ENCODE measurements at regions not wholly inside any gene's neighbourhood (a gene's known extent, or its start where the extent isn't known, plus 50 kb on each side); places are given as distances from the start of the nearest gene placed in this dataset.

DNA sequence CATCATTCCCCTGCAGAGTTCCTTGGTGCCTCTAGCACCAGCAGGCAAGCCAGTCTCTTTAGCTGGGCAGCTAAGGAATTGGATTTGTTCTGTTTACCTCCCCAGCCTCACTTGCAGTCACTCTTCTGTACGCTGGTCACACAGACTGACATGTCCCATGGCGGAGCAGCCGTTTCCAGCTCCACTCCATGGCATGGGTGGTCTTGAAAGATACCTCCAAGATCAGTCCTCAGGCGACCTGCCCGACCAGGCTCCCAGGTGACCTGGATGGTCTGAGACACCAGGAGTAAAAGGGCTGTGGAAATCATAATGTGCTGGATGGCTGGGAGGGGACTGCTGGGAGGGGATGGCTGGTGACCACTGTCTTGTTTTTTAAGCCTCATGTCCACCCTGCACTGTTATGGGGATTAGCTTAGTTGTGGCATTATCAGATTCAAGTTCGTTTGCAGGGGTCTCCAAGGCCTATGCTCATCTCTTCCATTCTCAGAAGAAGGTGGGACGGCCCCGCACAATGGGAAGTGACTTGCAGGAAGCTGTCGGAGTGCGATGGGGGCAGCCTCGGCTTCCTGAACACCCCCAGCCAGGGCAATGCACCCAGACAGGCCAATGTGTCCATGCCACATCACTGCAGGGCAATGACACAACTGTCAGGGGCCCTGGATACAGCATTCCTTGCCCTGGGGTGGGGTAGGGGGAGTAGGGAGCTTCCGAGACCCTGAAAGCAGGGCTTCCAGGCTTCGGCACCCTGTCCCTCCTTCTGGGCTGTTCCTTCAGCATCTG is 156.1 kb upstream of the MYCN start:
- TF ChIP-seq, protein P1, sequence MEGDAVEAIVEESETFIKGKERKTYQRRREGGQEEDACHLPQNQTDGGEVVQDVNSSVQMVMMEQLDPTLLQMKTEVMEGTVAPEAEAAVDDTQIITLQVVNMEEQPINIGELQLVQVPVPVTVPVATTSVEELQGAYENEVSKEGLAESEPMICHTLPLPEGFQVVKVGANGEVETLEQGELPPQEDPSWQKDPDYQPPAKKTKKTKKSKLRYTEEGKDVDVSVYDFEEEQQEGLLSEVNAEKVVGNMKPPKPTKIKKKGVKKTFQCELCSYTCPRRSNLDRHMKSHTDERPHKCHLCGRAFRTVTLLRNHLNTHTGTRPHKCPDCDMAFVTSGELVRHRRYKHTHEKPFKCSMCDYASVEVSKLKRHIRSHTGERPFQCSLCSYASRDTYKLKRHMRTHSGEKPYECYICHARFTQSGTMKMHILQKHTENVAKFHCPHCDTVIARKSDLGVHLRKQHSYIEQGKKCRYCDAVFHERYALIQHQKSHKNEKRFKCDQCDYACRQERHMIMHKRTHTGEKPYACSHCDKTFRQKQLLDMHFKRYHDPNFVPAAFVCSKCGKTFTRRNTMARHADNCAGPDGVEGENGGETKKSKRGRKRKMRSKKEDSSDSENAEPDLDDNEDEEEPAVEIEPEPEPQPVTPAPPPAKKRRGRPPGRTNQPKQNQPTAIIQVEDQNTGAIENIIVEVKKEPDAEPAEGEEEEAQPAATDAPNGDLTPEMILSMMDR (conservative IDR thresholded peaks at IDR 0.05; ENCODE audit: low read depth in 2 of 2) = no peak
- TF ChIP-seq EZH2phosphoT487 (IDR thresholded peaks at IDR 0.05; ENCODE audit: unreplicated experiment) (no peak), POLR2AphosphoS5 (IDR thresholded peaks at IDR 0.05; ENCODE audit: low read depth) (no peak), EZH2 (IDR thresholded peaks at IDR 0.05; ENCODE audit: low read depth, unreplicated experiment) (no peak), JUNB (IDR thresholded peaks at IDR 0.05; ENCODE audit: unreplicated experiment) (no peak)
- TF ChIP-seq, protein P2, sequence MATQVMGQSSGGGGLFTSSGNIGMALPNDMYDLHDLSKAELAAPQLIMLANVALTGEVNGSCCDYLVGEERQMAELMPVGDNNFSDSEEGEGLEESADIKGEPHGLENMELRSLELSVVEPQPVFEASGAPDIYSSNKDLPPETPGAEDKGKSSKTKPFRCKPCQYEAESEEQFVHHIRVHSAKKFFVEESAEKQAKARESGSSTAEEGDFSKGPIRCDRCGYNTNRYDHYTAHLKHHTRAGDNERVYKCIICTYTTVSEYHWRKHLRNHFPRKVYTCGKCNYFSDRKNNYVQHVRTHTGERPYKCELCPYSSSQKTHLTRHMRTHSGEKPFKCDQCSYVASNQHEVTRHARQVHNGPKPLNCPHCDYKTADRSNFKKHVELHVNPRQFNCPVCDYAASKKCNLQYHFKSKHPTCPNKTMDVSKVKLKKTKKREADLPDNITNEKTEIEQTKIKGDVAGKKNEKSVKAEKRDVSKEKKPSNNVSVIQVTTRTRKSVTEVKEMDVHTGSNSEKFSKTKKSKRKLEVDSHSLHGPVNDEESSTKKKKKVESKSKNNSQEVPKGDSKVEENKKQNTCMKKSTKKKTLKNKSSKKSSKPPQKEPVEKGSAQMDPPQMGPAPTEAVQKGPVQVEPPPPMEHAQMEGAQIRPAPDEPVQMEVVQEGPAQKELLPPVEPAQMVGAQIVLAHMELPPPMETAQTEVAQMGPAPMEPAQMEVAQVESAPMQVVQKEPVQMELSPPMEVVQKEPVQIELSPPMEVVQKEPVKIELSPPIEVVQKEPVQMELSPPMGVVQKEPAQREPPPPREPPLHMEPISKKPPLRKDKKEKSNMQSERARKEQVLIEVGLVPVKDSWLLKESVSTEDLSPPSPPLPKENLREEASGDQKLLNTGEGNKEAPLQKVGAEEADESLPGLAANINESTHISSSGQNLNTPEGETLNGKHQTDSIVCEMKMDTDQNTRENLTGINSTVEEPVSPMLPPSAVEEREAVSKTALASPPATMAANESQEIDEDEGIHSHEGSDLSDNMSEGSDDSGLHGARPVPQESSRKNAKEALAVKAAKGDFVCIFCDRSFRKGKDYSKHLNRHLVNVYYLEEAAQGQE (IDR thresholded peaks at IDR 0.05; ENCODE audit: unreplicated experiment) = no peak

Measured in GM23338 (cell line).